LHCN-M2 (cell line): ENCODE measurements at regions not wholly inside any gene's neighbourhood (a gene's known extent, or its start where the extent isn't known, plus 50 kb on each side); places are given as distances from the start of the nearest gene placed in this dataset.

Experiments used
- DNase-seq: peaks from one replicate; pipeline ENCODE4 v3.0.0-alpha.2; 2012; ENCODE audit warnings: low read depth

DNA sequence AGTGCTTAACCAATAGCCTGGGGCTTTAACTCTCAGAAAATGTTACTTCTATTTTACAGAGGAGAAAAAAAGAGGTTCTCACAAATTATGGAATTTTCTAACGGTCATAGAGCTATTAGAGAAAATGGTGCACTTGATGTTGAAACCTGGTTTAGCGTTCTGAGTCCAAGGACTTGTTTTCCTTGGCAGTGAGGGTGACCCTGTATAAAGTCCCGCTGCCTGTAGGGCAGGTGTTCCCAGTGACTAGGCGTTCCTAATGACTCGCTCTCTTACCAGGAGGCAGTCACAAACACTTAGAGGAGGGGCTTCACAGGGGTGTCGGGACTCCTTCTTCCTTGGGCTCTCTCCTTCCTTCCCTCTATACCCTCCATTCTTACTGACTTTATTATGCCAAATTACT lies 175.8 kb downstream of the ACTR3 start:
- DNase-seq: no peak

DNA sequence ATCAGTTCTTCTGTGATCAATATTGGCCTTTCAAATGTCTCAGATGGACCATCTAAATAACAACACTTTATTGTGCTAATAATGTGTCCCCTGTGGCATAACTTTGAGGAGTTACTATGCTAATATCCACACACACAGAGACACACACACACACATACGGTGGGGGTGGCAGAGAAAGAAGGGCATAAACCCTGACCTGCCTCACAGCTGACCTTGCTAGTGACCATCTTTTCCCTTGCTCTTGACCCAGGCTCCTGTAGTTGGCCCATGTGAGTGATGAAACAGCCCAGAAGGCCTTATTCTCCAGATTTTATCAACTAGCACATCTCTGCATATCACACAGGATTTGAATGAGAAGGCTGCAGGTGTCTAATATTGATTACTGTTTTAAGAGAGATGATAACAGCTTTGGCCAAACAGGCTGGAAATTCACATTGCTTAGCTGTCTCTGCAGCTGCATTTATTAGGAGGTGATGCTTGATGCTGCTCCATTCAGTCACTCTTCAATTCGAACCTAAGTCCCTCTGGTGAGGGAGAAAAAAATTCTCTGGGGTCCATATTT lies 176.4 kb downstream of the ACTR3 start:
- no peak for DNase-seq

GRCh38 chr2:114068438-114068837 lies 178.5 kb downstream of the ACTR3 start:
- no peak for DNase-seq

DNA sequence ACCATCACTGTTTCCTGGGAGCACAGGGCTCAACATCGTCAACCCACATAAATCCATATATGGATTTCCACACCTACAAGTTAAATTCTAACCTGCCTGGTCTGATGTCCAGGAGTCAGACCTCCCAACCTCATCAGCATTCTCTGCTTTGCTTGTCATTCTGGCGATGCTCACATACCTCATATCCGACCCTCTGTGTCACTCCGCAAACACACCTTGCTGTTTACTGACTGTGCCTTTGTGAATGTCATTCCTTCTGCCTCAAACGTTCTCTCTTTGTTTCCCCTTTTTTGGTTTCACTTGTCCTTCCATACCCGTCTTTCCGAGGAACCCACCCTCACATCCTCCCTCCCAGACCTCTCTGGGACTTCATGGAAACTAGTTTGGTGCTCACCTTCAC lies 187.1 kb downstream of the ACTR3 start:
- DNase-seq: no peak

DNA sequence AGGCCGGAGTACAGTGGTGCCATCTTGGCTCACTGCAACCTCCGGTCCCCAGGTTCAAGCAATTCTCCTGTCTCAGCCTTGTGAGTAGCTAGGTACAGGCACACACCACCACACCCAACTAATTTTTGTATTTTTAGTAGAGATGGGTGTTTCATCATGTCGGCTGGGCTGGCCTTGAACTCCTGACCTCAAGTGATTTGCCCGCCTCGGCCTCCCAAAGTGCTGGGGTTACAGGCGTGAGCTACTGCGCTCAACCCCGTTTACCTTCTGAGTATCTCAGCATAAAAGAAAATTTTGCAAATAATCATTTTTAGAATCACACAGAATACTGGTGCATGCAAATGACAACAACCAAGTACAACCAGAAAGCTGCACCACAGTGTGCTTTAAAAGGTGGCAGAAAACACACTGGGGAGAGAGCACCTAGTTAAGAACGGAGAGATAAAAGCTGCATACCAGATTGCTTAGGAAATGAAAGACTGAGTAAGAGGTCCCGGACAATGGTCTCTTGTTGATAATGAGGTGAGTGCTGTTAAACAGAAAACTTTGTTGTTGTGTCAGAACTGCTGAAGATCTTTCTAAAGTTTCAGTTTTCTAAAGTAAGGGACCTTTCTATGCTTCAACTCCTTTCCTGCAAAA lies 189.6 kb downstream of the ACTR3 start:
- no peak for DNase-seq

GRCh38 chr2:114082731-114083433 lies 193.0 kb downstream of the ACTR3 start:
- DNase-seq: no peak

DNA sequence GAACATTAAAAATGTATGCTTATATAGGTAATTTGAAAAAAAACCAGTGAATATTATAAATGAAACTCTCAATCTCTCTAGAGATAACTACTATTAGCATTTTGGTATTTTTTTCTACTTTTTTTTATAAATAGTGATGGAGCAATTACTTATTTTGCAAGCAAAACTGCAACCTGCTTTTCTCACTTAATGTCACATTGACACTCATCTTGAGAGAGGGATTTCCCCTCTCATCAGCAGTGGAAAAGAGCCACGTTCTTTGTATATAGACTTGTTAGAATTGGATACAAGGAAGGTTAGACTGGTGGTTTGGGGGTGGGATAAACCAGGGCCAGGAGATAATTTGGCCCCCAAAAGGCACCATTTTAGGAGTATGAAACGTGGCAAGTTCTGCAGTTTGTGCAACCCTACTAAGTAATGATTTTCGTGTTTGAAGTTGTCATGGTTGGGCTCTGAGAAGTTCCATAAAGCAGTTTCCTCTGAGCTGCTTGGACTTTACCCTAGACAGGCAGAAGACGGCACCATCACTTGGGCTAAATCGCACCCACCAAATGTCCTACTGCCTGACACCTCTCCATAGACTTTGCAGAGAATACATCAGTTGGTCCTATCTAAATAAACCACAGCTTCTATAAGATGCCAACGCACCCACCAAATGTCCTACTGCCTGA lies 194.0 kb downstream of the ACTR3 start:
- DNase-seq: no peak

DNA sequence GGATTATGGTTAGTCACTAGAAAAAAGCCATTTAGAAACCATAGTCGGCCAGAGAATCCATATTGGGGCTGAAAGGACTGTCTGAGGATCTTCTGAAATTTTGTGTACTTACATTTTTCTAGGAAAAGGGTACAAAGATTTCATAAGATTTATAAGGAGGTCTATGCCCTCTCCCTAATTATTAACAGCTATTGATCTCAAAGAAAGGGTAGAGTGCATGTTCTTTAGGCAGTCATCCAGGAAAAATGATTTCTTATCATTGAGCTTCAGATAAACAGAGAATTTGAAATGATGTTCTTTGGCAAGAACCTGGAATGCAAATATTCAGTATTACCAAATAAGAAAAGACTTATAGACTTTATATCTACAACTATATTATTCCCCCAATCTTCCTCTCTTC lies 195.3 kb downstream of the ACTR3 start:
- DNase-seq: no peak

DNA sequence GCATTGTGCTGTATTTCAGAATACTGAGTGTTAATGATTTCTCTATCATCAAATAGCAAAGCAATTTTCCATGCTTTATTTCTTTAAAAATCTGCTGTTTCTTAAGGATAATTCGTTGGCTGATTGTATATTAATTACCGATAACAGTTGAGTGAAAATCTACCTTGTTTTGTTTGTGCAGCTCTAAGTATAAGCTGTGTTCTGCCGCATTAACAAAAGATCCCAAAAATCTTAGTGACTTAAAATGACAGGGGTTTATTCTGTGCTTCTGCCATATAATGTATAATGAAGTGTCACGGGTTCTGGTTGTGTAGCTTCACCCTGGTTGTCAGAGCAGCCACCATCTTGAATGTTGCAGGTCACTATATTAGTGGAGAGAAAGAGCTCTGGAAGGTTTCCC lies 196.1 kb downstream of the ACTR3 start:
- no peak for DNase-seq

- DNase-seq: peak; percentile 1
Observed at GRCh38 chr2:114089636-114090319, 199.9 kb downstream of the ACTR3 start.

- no peak for DNase-seq
Observed at GRCh38 chr2:114091010-114091409, 201.1 kb downstream of the ACTR3 start.

DNA sequence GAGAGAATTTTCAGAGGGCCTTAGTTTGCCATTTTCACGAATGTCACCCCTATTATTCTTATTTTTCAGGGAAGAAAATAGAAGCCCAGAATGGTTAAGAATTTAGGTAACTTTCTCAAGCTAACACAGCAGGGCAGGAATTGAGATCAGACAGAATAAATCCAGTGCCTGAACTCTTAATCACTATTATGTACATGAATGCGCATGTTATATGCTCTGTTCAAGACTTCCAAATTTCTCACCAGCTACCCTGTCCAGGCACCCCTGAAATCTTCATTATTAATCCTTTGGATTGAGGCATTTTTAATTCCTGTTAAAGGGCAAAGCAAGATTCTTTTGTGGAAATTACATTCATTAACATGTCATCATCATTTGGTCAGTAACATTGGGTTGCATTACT lies 218.4 kb downstream of the ACTR3 start:
- no peak for DNase-seq

GRCh38 chr2:114108824-114109416 lies 219.0 kb downstream of the ACTR3 start:
- no peak for DNase-seq

- no peak for DNase-seq
Observed at GRCh38 chr2:114111329-114111728, 221.4 kb downstream of the ACTR3 start.

DNA sequence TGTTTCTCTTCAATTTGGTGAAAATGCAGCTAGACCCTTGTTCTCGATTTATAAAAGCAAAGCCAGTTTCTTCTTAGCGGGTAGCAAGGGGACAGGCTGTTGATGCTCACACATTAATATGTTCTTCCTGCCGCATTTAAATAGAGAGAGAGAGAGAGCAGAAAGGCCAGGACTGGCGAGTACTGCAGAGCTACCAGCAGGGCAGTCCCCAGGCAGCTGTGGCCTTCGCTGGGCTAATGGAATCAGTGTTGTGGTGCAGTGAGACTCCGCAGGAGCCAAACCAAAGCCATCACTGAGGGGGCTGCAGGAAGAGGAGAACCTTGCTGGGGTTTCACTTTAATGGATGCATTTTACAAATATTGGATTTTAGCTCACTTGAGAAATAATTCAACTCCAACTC lies 223.6 kb downstream of the ACTR3 start:
- no peak for DNase-seq

GRCh38 chr2:114118088-114118487 lies 228.2 kb downstream of the ACTR3 start:
- no peak for DNase-seq

DNA sequence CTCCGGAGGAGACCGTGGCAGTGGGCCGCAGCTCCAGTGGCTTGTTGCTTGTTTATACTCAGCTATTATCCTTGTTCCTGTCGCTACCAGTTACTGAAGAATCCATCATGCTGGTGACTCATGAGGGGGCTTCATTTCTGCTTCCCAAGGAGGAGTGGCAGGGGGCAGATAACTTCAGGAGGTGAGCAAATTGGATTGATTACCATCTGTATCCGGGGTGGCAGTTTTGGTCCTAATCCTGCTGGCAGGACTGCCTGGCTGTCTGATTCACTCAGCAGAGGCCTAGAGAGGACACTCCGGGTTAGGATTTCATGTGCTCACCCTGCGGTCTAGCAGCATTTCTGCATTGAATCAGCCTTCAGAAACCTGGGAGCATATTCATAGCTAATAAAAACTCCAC lies 230.0 kb downstream of the ACTR3 start:
- no peak for DNase-seq

- no peak for DNase-seq
Observed at GRCh38 chr2:114122930-114123329, 233.0 kb downstream of the ACTR3 start.

- DNase-seq: no peak
Observed at GRCh38 chr2:114123925-114124324, 234.0 kb downstream of the ACTR3 start.

DNA sequence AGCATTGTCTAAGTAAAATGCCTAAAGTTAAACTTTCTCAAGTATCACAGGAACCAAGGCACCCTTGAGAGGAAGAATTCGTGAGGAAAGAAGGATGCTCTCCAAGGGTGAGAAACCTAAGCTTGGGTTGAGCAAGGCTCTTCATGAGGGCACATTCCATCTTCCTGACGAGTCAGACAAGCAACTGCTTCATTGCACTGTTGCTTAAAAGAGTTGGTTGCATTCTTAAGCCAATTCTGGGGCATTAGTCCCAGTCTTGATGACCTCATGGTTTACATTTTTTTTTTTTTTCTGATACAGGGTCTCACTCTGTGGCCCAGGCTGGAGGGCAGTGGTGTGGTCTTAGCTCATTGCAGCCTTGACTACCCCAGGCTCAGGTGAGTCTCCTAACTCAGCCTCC lies 237.5 kb downstream of the ACTR3 start:
- no peak for DNase-seq

- DNase-seq: no peak
Observed at GRCh38 chr2:114128263-114128662, 238.4 kb downstream of the ACTR3 start.

GRCh38 chr2:114128725-114129124 lies 238.8 kb downstream of the ACTR3 start:
- no peak for DNase-seq
